Tibial nerve (tissue), 4 donors: ENCODE measurements at regions not wholly inside any gene's neighbourhood (a gene's known extent, or its start where the extent isn't known, plus 50 kb on each side); places are given as distances from the start of the nearest gene placed in this dataset.

Experiments
- EP300 ChIP-seq, 2 donors: sonication (generic); formaldehyde crosslinking; IDR thresholded peaks; one replicate each; pipeline ENCODE4 v1.6.1; 2017; ENCODE audit warnings: antibody characterized with exemption in 2 of 2, mild to moderate bottlenecking in 1 of 2
- POLR2A ChIP-seq, 2 donors: fragments of 450-650 bp; IDR thresholded peaks; one replicate each; pipeline ENCODE4 v1.6.1; 2017; ENCODE audit warnings: antibody characterized with exemption in 2 of 2, mild to moderate bottlenecking in 2 of 2, moderate library complexity in 2 of 2
- TF ChIP-seq, protein P1 (sequence below), 5 experiments: fragments of 200-600 bp in 3 of 5; fragments of 450-650 bp in 2 of 5; sonication (generic) in 3 of 5; IDR thresholded peaks; one replicate each; pipeline ENCODE4 v1.5.1; 2016 to 2019; ENCODE audit warnings: antibody characterized with exemption in 5 of 5, mild to moderate bottlenecking in 3 of 5, moderate library complexity in 2 of 5

DNA sequence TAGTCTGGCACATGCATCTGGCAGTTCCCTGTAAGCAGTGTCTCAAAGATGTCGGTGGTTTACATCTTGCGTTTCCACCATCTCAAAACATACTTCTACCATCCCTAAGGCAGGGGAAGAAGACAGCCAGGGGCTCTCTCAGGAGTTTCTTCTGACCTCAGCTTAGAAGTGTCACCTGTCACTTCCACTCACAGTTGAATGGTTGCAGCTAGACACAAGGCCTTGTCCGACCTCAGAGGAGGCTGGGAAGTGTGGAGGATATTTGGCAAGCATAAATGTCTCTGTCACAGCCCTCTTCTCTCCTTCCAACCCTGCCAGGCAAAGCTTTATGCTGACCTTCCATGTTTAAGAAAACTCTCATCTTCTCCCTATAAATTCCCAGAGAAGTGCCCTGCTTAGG, 193.3 kb downstream of the HERPUD2 start:
- TF ChIP-seq POLR2A (IDR thresholded peaks at IDR 0.05) (no peak), EP300 (IDR thresholded peaks at IDR 0.05) (no peak)
- TF ChIP-seq, protein P1, sequence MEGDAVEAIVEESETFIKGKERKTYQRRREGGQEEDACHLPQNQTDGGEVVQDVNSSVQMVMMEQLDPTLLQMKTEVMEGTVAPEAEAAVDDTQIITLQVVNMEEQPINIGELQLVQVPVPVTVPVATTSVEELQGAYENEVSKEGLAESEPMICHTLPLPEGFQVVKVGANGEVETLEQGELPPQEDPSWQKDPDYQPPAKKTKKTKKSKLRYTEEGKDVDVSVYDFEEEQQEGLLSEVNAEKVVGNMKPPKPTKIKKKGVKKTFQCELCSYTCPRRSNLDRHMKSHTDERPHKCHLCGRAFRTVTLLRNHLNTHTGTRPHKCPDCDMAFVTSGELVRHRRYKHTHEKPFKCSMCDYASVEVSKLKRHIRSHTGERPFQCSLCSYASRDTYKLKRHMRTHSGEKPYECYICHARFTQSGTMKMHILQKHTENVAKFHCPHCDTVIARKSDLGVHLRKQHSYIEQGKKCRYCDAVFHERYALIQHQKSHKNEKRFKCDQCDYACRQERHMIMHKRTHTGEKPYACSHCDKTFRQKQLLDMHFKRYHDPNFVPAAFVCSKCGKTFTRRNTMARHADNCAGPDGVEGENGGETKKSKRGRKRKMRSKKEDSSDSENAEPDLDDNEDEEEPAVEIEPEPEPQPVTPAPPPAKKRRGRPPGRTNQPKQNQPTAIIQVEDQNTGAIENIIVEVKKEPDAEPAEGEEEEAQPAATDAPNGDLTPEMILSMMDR (IDR thresholded peaks at IDR 0.05), result no peak
